LNCAP (cell line): ENCODE measurements at regions not wholly inside any gene's neighbourhood (a gene's known extent, or its start where the extent isn't known, plus 50 kb on each side); places are given as distances from the start of the nearest gene placed in this dataset.
A peak's percentile ranks its signal among the peaks of the same experiment; 100 is the strongest.

Source experiments
- TF ChIP-seq, protein P1 (sequence below): fragments of 450-650 bp; IDR thresholded peaks from 2 replicates; pipeline ENCODE4 v1.5.1; 2017; ENCODE audit warnings: mild to moderate bottlenecking

DNA sequence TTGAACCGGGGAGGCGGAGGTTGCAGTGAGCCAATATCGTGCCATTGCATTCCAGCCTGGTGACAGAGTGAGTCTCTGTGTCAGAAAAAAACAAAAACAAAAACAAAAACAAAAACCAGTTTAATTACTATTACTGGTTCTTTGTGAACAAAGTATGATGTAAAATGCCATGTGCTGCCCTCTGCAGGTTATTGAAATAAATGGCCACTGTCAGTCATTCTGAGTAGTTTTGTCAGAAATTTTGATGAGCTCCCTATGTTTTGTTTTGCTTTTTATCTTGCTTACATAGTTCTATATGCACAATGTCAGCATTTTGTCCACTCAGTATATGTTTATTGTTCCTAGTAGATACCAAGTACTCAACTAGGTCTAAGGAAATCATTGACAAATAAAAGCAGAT, 423.6 kb upstream of the CHST9 start:
- TF ChIP-seq, protein P1, sequence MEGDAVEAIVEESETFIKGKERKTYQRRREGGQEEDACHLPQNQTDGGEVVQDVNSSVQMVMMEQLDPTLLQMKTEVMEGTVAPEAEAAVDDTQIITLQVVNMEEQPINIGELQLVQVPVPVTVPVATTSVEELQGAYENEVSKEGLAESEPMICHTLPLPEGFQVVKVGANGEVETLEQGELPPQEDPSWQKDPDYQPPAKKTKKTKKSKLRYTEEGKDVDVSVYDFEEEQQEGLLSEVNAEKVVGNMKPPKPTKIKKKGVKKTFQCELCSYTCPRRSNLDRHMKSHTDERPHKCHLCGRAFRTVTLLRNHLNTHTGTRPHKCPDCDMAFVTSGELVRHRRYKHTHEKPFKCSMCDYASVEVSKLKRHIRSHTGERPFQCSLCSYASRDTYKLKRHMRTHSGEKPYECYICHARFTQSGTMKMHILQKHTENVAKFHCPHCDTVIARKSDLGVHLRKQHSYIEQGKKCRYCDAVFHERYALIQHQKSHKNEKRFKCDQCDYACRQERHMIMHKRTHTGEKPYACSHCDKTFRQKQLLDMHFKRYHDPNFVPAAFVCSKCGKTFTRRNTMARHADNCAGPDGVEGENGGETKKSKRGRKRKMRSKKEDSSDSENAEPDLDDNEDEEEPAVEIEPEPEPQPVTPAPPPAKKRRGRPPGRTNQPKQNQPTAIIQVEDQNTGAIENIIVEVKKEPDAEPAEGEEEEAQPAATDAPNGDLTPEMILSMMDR, result peak; percentile 61

DNA sequence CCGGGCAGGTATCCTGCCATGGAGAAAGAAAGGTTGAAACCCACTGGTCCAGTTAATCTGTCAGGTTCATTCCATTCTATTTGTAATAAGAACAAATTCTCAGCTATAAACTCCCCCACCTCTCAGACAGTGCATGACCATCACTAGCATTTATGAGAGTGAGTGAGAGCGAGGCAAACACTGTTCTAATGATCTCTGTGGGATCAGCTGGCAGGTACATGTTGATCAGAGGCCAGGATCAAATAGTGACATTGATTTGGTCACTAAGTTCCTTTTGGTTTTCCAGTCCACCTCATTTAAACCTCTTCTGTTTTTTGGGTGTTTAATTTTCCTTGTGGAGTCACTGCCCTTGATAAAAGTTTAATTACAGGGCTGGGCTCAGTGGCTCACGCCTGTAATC, 423.1 kb upstream of the CHST9 start:
- TF ChIP-seq, protein P1, result no peak

DNA sequence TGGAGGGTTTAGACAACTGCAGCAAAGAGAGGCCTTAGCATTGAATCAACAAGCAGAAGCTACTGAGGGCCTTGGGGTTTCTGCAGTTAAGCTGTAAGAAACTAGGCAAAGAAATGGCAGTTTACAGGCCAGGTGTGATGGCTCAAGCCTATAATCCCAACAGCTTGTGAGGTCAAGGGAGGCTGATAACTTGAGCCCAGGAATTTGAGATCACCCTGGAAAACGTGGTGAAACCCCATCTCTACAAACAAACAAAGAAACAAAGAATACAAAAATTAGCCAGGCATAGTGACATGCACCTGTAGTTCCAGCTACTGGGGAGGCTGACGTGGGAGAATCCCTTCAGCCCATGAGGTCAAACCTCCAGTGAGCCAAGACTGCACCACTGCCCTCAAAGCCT, 421.6 kb upstream of the CHST9 start:
- TF ChIP-seq, protein P1, result no peak

DNA sequence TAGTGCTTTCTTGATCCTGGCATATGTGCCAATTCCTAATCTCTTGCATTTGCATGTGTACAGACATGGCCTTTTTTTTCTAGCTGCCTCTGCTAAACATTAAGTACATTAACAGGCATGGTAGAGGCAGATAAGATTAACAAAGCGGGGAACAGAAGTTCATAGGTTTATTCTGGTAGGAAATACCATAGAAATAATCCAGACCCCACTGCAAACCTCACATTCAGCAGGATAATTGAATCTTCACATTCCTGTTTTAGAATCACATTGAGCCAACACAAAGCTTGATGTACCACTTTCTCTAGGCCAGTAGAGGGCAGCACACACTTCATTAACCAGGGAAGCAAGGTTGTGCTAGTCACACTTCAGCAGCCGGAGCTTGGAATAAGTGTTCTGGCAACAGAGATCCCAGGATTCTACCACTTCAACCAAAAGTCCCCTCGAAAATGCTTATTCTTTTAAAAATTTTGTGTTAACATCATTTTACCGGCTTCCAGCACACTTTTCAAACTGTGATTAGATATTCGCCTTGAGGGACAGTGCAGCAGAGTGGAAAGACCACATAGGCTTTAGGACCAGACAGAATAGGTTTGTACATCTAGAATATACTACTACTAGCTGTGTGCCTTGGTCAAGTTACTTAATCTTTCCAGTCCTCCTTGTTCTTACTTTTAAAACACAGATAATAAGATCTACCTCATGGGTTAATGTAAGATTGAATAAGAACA, 420.2 kb upstream of the CHST9 start:
- TF ChIP-seq, protein P1, result peak; percentile 82

DNA sequence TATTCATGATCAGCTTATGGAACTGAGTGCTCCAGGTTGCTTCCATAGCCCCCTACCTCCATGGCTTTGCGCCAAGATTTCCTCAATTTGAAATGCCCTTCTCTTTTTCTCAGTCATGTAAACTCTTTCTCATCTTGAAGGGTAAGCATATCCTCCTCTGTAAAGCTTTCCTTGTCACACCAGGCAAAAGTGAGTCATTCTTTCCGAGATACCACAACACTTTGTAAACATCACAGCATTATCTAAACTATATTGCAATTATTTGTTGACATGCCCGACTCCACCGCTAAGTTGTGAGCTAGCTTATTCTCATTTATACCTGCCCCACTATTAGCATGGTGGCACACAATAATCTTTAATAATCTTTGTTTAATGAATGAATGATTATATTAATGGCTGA, 419.5 kb upstream of the CHST9 start:
- TF ChIP-seq, protein P1, result no peak

DNA sequence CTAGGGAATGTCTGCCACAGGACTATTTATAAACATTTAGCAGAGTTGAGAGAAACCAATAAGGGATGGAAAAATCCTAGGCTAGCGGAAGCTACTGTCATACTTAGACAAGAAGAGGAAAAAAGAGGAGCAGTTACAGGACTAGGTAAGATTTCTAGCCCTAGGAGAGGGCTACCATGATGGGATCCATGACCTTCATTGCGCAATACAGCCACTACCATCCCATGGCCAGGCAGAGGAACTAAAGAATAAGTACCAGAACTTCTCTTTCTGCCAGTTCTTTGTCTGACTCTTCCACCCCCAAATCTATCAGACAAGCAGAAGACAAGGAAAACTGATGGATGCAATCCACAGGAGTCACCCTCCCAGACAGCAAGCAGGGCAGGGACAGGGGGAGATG, 417.0 kb upstream of the CHST9 start:
- TF ChIP-seq, protein P1, result no peak

DNA sequence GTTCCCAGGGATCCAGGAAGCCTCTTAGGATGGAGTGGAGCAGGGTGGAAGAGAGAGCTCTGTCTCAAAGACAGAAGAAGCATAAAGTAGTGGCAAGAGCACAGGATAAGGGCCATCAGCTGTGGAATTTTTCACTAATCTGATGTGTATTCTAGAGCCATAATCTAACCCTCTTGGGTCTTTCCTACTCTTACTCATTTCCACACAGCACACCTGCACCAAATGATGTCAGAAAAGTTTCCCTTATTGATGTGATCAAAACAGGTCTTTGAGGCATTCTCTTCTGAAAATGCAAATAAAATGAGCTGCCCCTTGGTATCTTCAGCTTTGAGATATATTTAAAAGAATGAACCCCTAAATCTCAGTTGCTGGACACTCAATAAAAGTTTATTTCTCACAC, 415.1 kb upstream of the CHST9 start:
- TF ChIP-seq, protein P1, result no peak
